ENCODE measurements at regions not wholly inside any gene's neighbourhood (a gene's known extent, or its start where the extent isn't known, plus 50 kb on each side); places are given as distances from the start of the nearest gene placed in this dataset.
A peak's percentile ranks its signal among the peaks of the same experiment; 100 is the strongest.
"Not testable (repeated sequence)": the region's sequence is repeated elsewhere in the genome, so short reads cannot be mapped to it uniquely, and the experiment has no call there.

DNA sequence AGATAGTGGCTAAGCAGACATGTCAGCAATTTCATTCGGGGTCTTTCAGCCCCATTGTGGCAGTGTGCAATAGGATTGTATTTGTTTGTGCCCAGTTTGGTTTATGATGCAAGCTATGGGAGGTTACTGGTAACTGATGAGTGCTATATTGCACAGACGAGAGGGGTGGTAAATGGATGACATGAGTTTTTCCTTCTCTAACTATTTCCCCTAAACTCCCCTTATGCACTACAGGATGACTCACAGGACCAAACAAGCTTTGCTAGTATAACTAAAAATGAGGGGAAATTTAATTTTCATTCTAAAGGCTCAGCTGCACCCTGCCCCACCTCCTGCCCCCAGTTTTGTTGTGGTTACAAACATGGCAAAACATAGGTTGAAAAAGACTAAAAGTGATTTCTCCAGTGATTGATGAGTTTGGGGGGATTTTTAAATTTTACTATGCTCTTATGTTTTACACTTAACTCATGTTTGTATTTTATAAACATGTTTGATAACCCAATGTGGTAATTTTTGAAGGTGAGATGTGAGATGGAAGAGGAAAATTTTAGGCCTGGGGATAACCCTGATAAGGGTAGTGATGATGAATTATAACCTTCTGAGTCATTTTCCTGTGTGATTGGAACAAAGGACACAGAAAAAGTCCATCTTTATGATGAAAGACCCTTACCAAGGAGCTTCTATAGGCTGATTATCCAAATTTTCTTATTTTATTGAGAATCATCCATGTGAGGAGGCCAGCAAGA is 60.8 kb upstream of the NAMPT start:
- DNase-seq (ENCODE audit: low read depth in 2 of 2) = peak; percentile 34 to 46

DNA sequence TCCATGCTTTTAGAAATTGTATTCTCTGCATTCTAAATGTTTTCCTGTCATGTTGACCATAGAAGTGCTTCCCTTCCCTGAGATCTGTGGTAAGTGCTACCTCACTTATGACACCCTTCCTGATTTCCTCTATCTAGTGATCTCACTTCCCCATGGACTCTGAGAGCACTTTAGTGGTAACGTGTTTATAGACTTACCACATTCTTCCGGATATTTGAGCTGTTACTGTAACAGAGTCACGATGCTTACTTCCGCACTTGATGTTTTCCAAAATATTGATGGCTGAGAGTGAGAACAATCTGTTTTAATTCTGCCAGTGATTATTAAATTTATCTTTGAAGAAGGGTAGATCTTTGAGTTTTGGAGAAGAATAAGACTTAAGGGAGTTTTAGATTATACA is 60.1 kb upstream of the NAMPT start:
- no peak for DNase-seq (ENCODE audit: low read depth in 2 of 2)

DNA sequence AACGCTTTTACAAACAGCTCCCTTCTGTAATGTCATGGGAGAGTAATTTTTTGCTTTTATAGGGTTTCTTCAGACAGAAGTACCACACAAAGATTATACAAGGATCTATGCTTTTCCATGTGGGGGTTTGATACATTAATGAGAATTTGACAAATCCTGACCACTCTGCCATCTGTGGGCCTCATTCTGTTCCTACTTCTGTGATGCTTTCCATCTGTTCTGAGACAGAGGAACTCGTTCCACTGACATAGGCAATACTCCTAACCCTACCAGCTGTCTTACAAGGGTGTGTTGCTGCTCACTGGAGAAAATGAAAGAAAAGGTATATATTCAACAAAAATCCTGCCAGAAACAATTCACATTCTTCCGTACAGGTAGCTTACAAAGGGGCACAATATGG is 59.4 kb upstream of the NAMPT start:
- no peak for DNase-seq (ENCODE audit: low read depth in 2 of 2)

DNA sequence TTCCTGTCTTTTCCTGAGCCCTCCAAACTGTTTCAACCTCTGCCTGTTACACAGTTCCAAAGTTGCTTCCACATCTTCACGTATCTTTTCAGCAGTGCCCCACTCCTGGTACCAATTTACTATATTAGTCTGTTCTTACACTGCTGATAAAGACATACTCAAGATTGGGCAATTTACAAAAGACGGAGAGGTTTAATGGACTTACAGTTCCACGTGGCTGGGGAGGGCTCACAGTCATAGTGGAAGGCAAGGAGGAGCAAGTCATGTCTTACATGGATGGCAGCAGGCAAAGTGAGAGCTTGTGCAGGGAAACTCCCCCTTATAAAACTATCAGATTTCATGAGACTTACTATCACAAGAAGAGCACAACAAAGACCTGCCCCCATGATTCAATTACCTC is 57.3 kb upstream of the NAMPT start:
- not testable (repeated sequence) for DNase-seq (ENCODE audit: low read depth in 2 of 2)

DNA sequence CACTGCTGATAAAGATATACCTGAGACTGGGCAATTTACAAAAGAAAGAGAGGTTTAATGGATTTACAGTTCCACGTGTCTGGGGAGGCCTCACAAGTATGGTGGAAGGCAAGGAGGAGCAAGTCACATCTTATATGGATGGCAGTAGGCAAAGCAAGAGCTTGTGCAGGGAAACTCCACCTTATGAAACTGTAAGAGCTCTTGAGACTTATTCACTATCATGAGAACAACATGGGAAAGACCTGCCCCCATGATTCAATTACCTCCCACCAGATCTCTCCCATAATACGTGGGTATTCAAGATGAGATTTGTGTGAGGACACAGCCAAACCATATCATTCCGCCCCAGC is 55.4 kb upstream of the NAMPT start:
- not testable (repeated sequence) for DNase-seq (ENCODE audit: low read depth in 2 of 2)

DNA sequence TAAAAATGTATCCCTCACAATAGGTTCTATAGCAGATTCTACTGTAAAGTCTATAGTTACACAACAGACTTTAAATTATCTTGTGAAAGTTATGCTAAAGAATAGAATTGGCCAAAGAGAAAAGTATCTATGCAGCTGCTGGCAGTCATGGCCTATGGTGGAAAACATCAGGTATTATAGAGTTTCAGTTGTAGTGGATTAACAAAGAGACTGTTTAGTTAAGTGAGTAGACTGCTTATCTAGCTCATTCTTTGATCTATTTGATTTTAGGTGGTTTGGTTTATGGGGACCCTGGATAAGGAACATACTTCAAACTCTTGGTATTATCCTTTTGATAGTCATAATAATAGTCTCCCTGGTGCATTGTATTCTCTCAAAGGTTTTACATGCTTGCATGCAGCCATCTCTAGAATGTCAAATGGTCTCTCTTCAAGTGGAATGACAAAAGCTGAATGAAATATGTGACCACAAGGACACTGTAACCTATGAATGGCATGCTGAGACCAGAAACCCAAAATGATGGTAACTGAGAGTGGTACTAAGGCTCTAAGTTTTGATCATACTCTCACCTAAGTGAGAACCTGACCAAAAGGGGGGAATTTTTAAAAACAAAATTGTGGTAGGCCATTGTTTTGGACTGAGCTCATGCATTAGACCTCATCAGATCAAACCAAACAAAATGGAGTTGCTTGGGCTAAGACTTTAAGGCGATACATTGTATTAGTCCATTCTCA is 54.9 kb upstream of the NAMPT start:
- DNase-seq (ENCODE audit: low read depth in 2 of 2) = no peak

DNA sequence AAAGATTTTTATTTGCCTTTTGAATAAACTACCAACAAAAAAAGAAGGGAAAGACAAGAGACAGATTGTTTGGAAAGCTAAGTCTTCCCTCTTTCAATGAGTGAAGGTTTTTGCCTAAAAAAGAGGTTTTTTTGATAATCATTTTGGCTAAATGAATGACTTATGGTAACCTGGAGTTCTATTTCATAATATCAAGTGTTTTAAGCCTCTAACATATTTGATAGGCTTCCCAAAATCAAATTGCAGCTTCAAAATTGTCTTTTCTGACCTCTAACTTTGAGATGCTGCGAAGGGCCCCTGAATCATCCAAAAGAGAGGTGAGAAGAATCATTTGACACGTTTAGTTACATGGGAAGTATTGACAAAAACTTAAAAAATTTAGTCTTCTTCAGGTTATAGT is 53.0 kb upstream of the NAMPT start:
- no peak for DNase-seq (ENCODE audit: low read depth in 2 of 2)

DNA sequence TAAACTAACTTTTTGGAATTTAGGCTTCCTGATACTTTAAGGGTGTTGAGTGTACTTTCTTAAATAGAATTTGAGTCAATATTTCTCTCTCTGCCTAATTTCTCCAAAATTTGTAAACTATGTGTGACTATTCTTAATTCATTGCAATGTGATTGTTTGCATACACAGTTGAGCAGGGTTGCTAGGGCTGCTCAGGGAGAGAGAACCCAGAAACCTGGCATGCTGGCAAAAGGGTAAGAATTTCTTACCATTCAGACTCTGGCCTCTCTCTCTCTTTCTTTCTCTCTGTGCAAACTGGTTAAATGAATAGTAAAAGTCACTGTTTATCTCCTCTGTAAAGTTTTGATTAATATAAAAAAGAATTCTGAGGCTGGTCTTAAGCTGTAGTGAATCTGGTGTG is 51.0 kb upstream of the NAMPT start:
- no peak for DNase-seq (ENCODE audit: low read depth in 2 of 2)
